ENCODE measurements at regions not wholly inside any gene's neighbourhood (a gene's known extent, or its start where the extent isn't known, plus 50 kb on each side); places are given as distances from the start of the nearest gene placed in this dataset.

DNA sequence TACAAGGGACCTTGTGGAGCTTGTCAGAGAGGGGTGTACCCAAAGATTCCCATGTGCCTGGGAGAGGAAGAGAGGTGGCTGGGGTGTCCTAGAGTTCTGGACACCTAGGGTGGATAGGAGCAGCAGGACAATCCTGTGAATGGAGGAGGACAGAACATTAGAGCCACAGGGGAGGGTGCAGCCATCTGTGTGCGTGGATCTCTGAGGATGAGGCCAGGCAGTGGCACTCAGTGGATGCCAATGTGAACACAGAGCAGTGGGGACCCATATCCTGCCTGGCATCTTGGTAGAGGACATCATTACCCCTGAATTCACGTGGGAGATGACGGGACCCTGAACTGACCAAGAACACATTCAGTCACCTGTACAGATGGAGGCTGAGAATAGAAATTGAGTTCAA, 205.3 kb downstream of the CD83 start:
- no peak overlapping the region for H3K9ac ChIP-seq (ENCODE audit: control insufficient read depth, insufficient read depth, low read length)
- no TSS peak for BruUV-seq (replicated peaks)
- H3K4me3 ChIP-seq, result no peak overlapping the region
- no peaks in the 10 kb centered on the region for H3K79me2 ChIP-seq (ENCODE audit: control insufficient read depth, insufficient read depth, low read length)
- H4K20me1 ChIP-seq (ENCODE audit: control insufficient read depth, insufficient read depth), result no peaks in the 10 kb centered on the region
- FAIRE-seq (no peak), DNase-seq (ENCODE audit: low read depth, low spot score) (no peak), ATAC-seq (no peak)
- H3K9me3 ChIP-seq (replicated peaks; ENCODE audit: control insufficient read depth, insufficient read depth, low read length), result no peaks in the 10 kb centered on the region
- H3K4me1 ChIP-seq (ENCODE audit: control insufficient read depth, insufficient read depth, low read length), result no peaks in the 10 kb centered on the region
- POLR2A ChIA-PET, result no interaction called here
- TF ChIP-seq, protein P1, sequence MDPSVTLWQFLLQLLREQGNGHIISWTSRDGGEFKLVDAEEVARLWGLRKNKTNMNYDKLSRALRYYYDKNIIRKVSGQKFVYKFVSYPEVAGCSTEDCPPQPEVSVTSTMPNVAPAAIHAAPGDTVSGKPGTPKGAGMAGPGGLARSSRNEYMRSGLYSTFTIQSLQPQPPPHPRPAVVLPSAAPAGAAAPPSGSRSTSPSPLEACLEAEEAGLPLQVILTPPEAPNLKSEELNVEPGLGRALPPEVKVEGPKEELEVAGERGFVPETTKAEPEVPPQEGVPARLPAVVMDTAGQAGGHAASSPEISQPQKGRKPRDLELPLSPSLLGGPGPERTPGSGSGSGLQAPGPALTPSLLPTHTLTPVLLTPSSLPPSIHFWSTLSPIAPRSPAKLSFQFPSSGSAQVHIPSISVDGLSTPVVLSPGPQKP (IDR thresholded peaks at IDR 0.05; ENCODE audit: low read depth, low read length), result no peak
- TF ChIP-seq CHD4 (IDR thresholded peaks at IDR 0.05) (no peak), MYB (IDR thresholded peaks at IDR 0.05; ENCODE audit: borderline replicate concordance, low read depth, low read length) (no peak)
- H3K27me3 ChIP-seq (replicated peaks in 1 of 2; ENCODE audit: control insufficient read depth in 2 of 2, insufficient read depth in 2 of 2, low read length in 1 of 2), result no peaks in the 10 kb centered on the region; a peak in 1 of 4 replicates
- 52% methylated on average over 3 of the region's 3 CpGs for WGBS (ENCODE audit: insufficient coverage, insufficient replicate concordance, low lambda C conversion rate, missing lambda C conversion rate)
- SMC1A ChIA-PET (ENCODE audit: uncharacterized antibody, unreplicated experiment), result interaction anchor here (1.0 kb wide), 1 partner anchor 17 kb away, joined by 3 read pairs; no protein-coding TSS in a partner anchor
- H3K4me2 ChIP-seq (ENCODE audit: control insufficient read depth, insufficient read depth), result no peak overlapping the region
- no peak overlapping the region for H3K27ac ChIP-seq (ENCODE audit: control insufficient read depth, insufficient read depth)
- CTCF ChIA-PET, result interaction anchor here (1.0 to 2.4 kb wide), 2 partner anchors 8 to 44 kb away, joined by 3 to 7 read pairs; no protein-coding TSS in a partner anchor
- H2AFZ ChIP-seq (ENCODE audit: control insufficient read depth, low read depth, low read length), result no peak overlapping the region
- intact Hi-C loops (cut with micrococcal nuclease; ENCODE audit: unreplicated experiment) (no loop called here), in situ Hi-C loops (cut with MboI) (no loop called here)
- no peaks in the 10 kb centered on the region for H3K36me3 ChIP-seq (ENCODE audit: control insufficient read depth in 2 of 2, insufficient read depth in 2 of 2, low read length in 1 of 2)
- RAD21 ChIA-PET (ENCODE audit: unreplicated experiment), result no interaction called here

DNA sequence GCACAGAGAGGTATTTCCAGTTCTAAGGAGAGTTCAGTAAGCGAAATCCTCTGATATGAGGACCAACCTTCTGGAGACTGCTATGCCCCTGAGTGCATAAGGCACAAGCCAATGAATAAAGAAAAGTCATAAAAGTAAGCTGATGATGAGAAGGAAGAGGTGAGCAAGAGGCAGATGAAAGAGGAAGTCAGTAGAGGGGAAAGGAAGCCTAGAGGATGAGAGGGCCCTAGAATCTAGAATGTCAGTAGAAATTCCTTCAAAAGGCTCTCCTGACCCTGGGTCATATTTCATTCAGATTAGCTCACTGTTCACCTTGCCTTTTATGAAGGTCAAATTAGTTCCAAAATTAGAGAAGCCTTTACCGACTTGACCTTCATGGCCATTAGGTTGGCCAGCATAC, 209.2 kb downstream of the CD83 start:
- Histone ChIP-seq H3K4me2 (ENCODE audit: control insufficient read depth, insufficient read depth) (no peak overlapping the region), H3K9ac (ENCODE audit: control insufficient read depth, insufficient read depth, low read length) (no peak overlapping the region), H3K4me1 (ENCODE audit: control insufficient read depth, insufficient read depth, low read length) (no peaks in the 10 kb centered on the region), H3K4me3 (no peak overlapping the region), H3K79me2 (ENCODE audit: control insufficient read depth, insufficient read depth, low read length) (no peaks in the 10 kb centered on the region), H3K27ac (ENCODE audit: control insufficient read depth, insufficient read depth) (no peak overlapping the region), H3K27me3 (replicated peaks in 1 of 2; ENCODE audit: control insufficient read depth in 2 of 2, insufficient read depth in 2 of 2, low read length in 1 of 2) (no peaks in the 10 kb centered on the region; a peak in 1 of 4 replicates), H4K20me1 (ENCODE audit: control insufficient read depth, insufficient read depth) (no peaks in the 10 kb centered on the region), H2AFZ (ENCODE audit: control insufficient read depth, low read depth, low read length) (no peak overlapping the region), H3K9me3 (replicated peaks; ENCODE audit: control insufficient read depth, insufficient read depth, low read length) (no peaks in the 10 kb centered on the region), H3K36me3 (ENCODE audit: control insufficient read depth in 2 of 2, insufficient read depth in 2 of 2, low read length in 1 of 2) (no peaks in the 10 kb centered on the region)
- BruUV-seq (replicated peaks), result no TSS peak
- SMC1A ChIA-PET (ENCODE audit: uncharacterized antibody, unreplicated experiment), result no interaction called here
- DNase-seq (ENCODE audit: low read depth, low spot score) (no peak), ATAC-seq (no peak), FAIRE-seq (no peak)
- no peak for TF ChIP-seq EED (IDR thresholded peaks at IDR 0.05; ENCODE audit: low read depth)
- TF ChIP-seq, protein P2, sequence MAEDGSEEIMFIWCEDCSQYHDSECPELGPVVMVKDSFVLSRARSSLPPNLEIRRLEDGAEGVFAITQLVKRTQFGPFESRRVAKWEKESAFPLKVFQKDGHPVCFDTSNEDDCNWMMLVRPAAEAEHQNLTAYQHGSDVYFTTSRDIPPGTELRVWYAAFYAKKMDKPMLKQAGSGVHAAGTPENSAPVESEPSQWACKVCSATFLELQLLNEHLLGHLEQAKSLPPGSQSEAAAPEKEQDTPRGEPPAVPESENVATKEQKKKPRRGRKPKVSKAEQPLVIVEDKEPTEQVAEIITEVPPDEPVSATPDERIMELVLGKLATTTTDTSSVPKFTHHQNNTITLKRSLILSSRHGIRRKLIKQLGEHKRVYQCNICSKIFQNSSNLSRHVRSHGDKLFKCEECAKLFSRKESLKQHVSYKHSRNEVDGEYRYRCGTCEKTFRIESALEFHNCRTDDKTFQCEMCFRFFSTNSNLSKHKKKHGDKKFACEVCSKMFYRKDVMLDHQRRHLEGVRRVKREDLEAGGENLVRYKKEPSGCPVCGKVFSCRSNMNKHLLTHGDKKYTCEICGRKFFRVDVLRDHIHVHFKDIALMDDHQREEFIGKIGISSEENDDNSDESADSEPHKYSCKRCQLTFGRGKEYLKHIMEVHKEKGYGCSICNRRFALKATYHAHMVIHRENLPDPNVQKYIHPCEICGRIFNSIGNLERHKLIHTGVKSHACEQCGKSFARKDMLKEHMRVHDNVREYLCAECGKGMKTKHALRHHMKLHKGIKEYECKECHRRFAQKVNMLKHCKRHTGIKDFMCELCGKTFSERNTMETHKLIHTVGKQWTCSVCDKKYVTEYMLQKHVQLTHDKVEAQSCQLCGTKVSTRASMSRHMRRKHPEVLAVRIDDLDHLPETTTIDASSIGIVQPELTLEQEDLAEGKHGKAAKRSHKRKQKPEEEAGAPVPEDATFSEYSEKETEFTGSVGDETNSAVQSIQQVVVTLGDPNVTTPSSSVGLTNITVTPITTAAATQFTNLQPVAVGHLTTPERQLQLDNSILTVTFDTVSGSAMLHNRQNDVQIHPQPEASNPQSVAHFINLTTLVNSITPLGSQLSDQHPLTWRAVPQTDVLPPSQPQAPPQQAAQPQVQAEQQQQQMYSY (CRISPR knock-in tag; IDR thresholded peaks at IDR 0.05), result no peak
- WGBS (ENCODE audit: insufficient coverage, insufficient replicate concordance, low lambda C conversion rate, missing lambda C conversion rate), result 29% methylated on average over 2 of the region's 2 CpGs
- in situ Hi-C loops (cut with MboI), result no loop called here
- POLR2A ChIA-PET, result no interaction called here
- CTCF ChIA-PET, result no interaction called here
- intact Hi-C loops (cut with micrococcal nuclease; ENCODE audit: unreplicated experiment), result no loop called here
- RAD21 ChIA-PET (ENCODE audit: unreplicated experiment), result no interaction called here

Data from GM12878 (cell line).